ENCODE measurements at regions not wholly inside any gene's neighbourhood (a gene's known extent, or its start where the extent isn't known, plus 50 kb on each side); places are given as distances from the start of the nearest gene placed in this dataset.
"Not testable (repeated sequence)": the region's sequence is repeated elsewhere in the genome, so short reads cannot be mapped to it uniquely, and the experiment has no call there.

DNA sequence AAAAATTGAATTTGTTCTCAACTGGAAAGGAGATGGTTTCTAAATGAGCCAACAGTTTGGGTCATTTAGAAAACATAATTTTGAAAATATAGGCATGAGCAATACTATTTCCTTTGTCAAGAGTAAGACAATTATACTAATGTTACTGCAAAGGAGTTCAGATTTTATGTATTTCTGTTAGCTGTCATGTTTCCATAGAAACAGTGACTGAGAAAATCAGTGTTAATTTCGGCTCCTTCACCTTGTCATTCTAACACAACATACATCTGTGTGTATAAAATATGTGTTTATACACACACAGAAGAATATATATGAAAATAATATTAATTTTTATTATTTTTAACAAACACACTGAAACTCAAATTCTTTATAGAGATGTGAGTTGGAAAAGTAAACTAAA is 178.0 kb upstream of the SPHKAP start:
- no peak for DNase-seq (ENCODE audit: low spot score)
- TF ChIP-seq CTCF (IDR thresholded peaks at IDR 0.05; ENCODE audit: extremely low read depth, insufficient read depth, missing control alignments), result no peak
- in situ Hi-C loops (cut with MboI; ENCODE audit: low pct_unique_long_range_greater_than_20kb, low sequenced_read_pairs, unreplicated experiment), result no loop called here

GRCh38 chr2:228355897-228356296 is 174.4 kb upstream of the SPHKAP start:
- no peak for DNase-seq (ENCODE audit: low spot score)
- no peak for TF ChIP-seq CTCF (IDR thresholded peaks at IDR 0.05; ENCODE audit: extremely low read depth, insufficient read depth, missing control alignments)
- in situ Hi-C loops (cut with MboI; ENCODE audit: low pct_unique_long_range_greater_than_20kb, low sequenced_read_pairs, unreplicated experiment), result no loop called here

- DNase-seq (ENCODE audit: low spot score); in situ Hi-C loops (cut with MboI; ENCODE audit: low pct_unique_long_range_greater_than_20kb, low sequenced_read_pairs, unreplicated experiment): not testable (repeated sequence)
Measured at GRCh38 chr2:228352980-228353379, 171.5 kb upstream of the SPHKAP start.

- in situ Hi-C loops (cut with MboI; ENCODE audit: low pct_unique_long_range_greater_than_20kb, low sequenced_read_pairs, unreplicated experiment), result no loop called here
- no peak for DNase-seq (ENCODE audit: low spot score)
- TF ChIP-seq CTCF (IDR thresholded peaks at IDR 0.05; ENCODE audit: extremely low read depth, insufficient read depth, missing control alignments), result no peak
Measured at GRCh38 chr2:228352048-228352447, 170.6 kb upstream of the SPHKAP start.

DNA sequence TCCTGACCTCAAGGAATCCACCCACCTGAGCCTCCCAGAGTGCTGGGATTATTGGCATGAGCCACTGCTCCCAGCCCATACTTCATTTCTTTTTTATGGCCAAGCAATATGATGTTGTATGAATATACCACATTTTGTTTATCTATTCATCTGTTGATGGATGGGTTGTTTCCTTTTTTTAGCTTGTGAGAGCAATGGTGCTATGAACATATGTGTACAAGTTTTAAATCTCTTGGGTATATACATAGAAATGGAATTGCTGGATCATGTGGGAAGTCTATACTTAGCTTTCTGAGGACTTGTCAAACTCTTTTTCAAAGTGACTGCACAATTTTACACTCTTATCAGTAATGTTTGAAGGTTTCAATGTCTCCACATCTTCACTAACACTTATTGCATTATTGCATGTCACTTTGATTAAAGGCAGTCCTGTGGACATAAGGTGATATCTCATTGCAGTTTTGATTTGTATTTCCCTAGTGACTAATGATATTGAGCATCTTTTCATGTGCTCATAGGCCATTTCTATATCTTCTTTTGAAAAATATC is 167.1 kb upstream of the SPHKAP start:
- no peak for DNase-seq (ENCODE audit: low spot score)
- TF ChIP-seq CTCF (IDR thresholded peaks at IDR 0.05; ENCODE audit: extremely low read depth, insufficient read depth, missing control alignments), result no peak
- in situ Hi-C loops (cut with MboI; ENCODE audit: low pct_unique_long_range_greater_than_20kb, low sequenced_read_pairs, unreplicated experiment), result no loop called here

- TF ChIP-seq CTCF (IDR thresholded peaks at IDR 0.05; ENCODE audit: extremely low read depth, insufficient read depth, missing control alignments), result no peak
- in situ Hi-C loops (cut with MboI; ENCODE audit: low pct_unique_long_range_greater_than_20kb, low sequenced_read_pairs, unreplicated experiment), result no loop called here
- no peak for DNase-seq (ENCODE audit: low spot score)
Measured at GRCh38 chr2:228344531-228344930, 163.0 kb upstream of the SPHKAP start.

- in situ Hi-C loops (cut with MboI; ENCODE audit: low pct_unique_long_range_greater_than_20kb, low sequenced_read_pairs, unreplicated experiment), result no loop called here
- DNase-seq (ENCODE audit: low spot score), result no peak
Measured at GRCh38 chr2:228339525-228339924, 158.0 kb upstream of the SPHKAP start.

More at GRCh38 chr2:228339525-228339924, 158.0 kb upstream of the SPHKAP start:
- TF ChIP-seq CTCF (IDR thresholded peaks at IDR 0.05; ENCODE audit: extremely low read depth, insufficient read depth, missing control alignments), result no peak

Measured in GM13977 (cell line).